Right cardiac atrium (tissue), 5 donors: ENCODE measurements at regions not wholly inside any gene's neighbourhood (a gene's known extent, or its start where the extent isn't known, plus 50 kb on each side); places are given as distances from the start of the nearest gene placed in this dataset.

Source experiments
- ATAC-seq, 2 donors: fragments of 200-7000 bp; cut with Tn5 transposase; one replicate each; pipeline versions ENCODE4 v1.8.0 to v1.9.1; 2020; ENCODE audit warnings: moderate library complexity in 2 of 2, mild to moderate bottlenecking in 1 of 2
- DNase-seq, 3 donors: peaks; one replicate each; pipeline ENCODE4 v3.0.0-alpha.2; 2020
- H3K27ac ChIP-seq: one replicate; pipeline ENCODE4 v1.5.1; 2013; ENCODE audit warnings: mild to moderate bottlenecking, low read length, control low read depth, moderate library complexity
- H3K27me3 ChIP-seq: one replicate; pipeline ENCODE4 v1.6.1; 2013; ENCODE audit not compliant: control insufficient read depth, insufficient read depth
- H3K4me1 ChIP-seq: one replicate; pipeline ENCODE4 v1.6.1; 2013; ENCODE audit warnings: low read length; ENCODE audit not compliant: control insufficient read depth, insufficient read depth
- H3K4me3 ChIP-seq: one replicate; pipeline ENCODE4 v1.5.1; 2013; ENCODE audit warnings: low read length, control low read depth
- H3K9me3 ChIP-seq: one replicate; pipeline ENCODE4 v1.6.1; 2013; ENCODE audit warnings: low read length; ENCODE audit not compliant: control insufficient read depth
- WGBS: extraction: QIAGEN DNeasy Blood & Tissue Kit; methylation state at CpG from one replicate; pipeline ENCODE4 v1.1.7; 2013; 5-methylcytosine and 5-hydroxymethylcytosine counted together
- intact Hi-C, 4 donors: fragments of 100-400 bp; cut with DNase I; formaldehyde crosslinking; loops; one replicate each; pipeline versions ENCODE4 v1.11.0 to v1.14.0; 2022 to 2023
- donor health status: healthy with polysubstance abuse.
- donor health status: DM: no; HTN: yes; CAD: no.
- donor health status: DM: no; HTN: no; CAD: no.
- donor health status: DM: no; HTN: yes; CAD: no; lungs with severe emphysema.
- donor health status: DM: yes; HTN: yes; CAD: no.

- no peak for DNase-seq
- no peaks in the 10 kb centered on the region for H3K4me1 ChIP-seq
- WGBS, result 96% methylated on average over 2 of the region's 2 CpGs
- H3K4me3 ChIP-seq, result no peak overlapping the region
- no peaks in the 10 kb centered on the region for H3K9me3 ChIP-seq
- ATAC-seq, result no peak
- H3K27ac ChIP-seq, result no peak overlapping the region
- intact Hi-C loops, result no loop called here
- no peaks in the 10 kb centered on the region for H3K27me3 ChIP-seq
Measured at GRCh38 chr7:17396692-17397091, 98.2 kb downstream of the AHR start.

GRCh38 chr7:17401791-17402627 is 103.6 kb downstream of the AHR start:
- Histone ChIP-seq H3K4me3 (no peak overlapping the region), H3K4me1 (no peaks in the 10 kb centered on the region), H3K27ac (no peak overlapping the region), H3K27me3 (no peaks in the 10 kb centered on the region), H3K9me3 (no peaks in the 10 kb centered on the region)
- intact Hi-C loops, result no loop called here
- no peak for DNase-seq
- ATAC-seq, result no peak
- WGBS, result 83% methylated on average over 6 of the region's 6 CpGs

- no peaks in the 10 kb centered on the region for H3K27me3 ChIP-seq
- no peaks in the 10 kb centered on the region for H3K9me3 ChIP-seq
- WGBS, result 65% methylated on average over 9 of the region's 9 CpGs
- no peaks in the 10 kb centered on the region for H3K4me1 ChIP-seq
- intact Hi-C loops, result no loop called here
- no peak overlapping the region for H3K4me3 ChIP-seq
- H3K27ac ChIP-seq, result no peak overlapping the region
- peak in 1 of 2 donors; percentile 29 for ATAC-seq
- no peak for DNase-seq
Measured at GRCh38 chr7:17402628-17403278, 104.3 kb downstream of the AHR start.

- Histone ChIP-seq H3K27me3 (no peaks in the 10 kb centered on the region), H3K27ac (no peak overlapping the region), H3K9me3 (no peaks in the 10 kb centered on the region), H3K4me3 (no peak overlapping the region), H3K4me1 (no peaks in the 10 kb centered on the region)
- 71% methylated on average over 3 of the region's 3 CpGs for WGBS
- ATAC-seq, result no peak
- no peak for DNase-seq
- intact Hi-C loops, result no loop called here
Measured at GRCh38 chr7:17404006-17404405, 105.6 kb downstream of the AHR start.

- ATAC-seq, result peak in 1 of 2 donors; percentile 79
- intact Hi-C loops, result no loop called here
- 49% methylated on average over 8 of the region's 8 CpGs for WGBS
- no peak for DNase-seq
- Histone ChIP-seq H3K27me3 (no peaks in the 10 kb centered on the region), H3K4me1 (no peaks in the 10 kb centered on the region), H3K4me3 (no peak overlapping the region), H3K27ac (no peak overlapping the region), H3K9me3 (no peaks in the 10 kb centered on the region)
Measured at GRCh38 chr7:17405786-17406185, 107.3 kb downstream of the AHR start.

- 76% methylated on average over 3 of the region's 3 CpGs for WGBS
- Histone ChIP-seq H3K4me3 (no peak overlapping the region), H3K27me3 (no peaks in the 10 kb centered on the region), H3K4me1 (no peaks in the 10 kb centered on the region), H3K9me3 (no peaks in the 10 kb centered on the region), H3K27ac (no peak overlapping the region)
- intact Hi-C loops, result no loop called here
- no peak for ATAC-seq
- DNase-seq, result no peak
Measured at GRCh38 chr7:17406738-17407137, 108.3 kb downstream of the AHR start.

GRCh38 chr7:17407229-17407628 is 108.8 kb downstream of the AHR start:
- ATAC-seq (no peak), DNase-seq (no peak)
- Histone ChIP-seq H3K9me3 (no peaks in the 10 kb centered on the region), H3K27me3 (no peaks in the 10 kb centered on the region), H3K4me1 (no peaks in the 10 kb centered on the region), H3K4me3 (no peak overlapping the region), H3K27ac (no peak overlapping the region)
- intact Hi-C loops, result no loop called here

- peak; percentile 28 to 51 (median 38) for DNase-seq
- intact Hi-C loops, result no loop called here
Measured at GRCh38 chr7:17408245-17408903, 109.9 kb downstream of the AHR start.

GRCh38 chr7:17408904-17409290 is 110.4 kb downstream of the AHR start:
- Histone ChIP-seq H3K4me1 (no peaks in the 10 kb centered on the region), H3K27me3 (no peaks in the 10 kb centered on the region), H3K4me3 (no peak overlapping the region), H3K27ac (no peak overlapping the region), H3K9me3 (no peaks in the 10 kb centered on the region)
- intact Hi-C loops, result no loop called here
- WGBS, result 85% methylated on average over 4 of the region's 4 CpGs
- DNase-seq (no peak), ATAC-seq (no peak)

More at GRCh38 chr7:17408245-17408903, 109.9 kb downstream of the AHR start:
- Histone ChIP-seq H3K4me1 (no peaks in the 10 kb centered on the region), H3K4me3 (no peak overlapping the region), H3K27me3 (no peaks in the 10 kb centered on the region), H3K9me3 (no peaks in the 10 kb centered on the region), H3K27ac (no peak overlapping the region)
- 73% methylated on average over 5 of the region's 5 CpGs for WGBS
- ATAC-seq, result peak; percentile 77 to 91

- Histone ChIP-seq H3K9me3 (peaks cover 2% of the 10 kb centered on the region), H3K4me1 (no peaks in the 10 kb centered on the region), H3K27me3 (no peaks in the 10 kb centered on the region), H3K4me3 (no peak overlapping the region), H3K27ac (no peak overlapping the region)
- intact Hi-C loops, result no loop called here
- WGBS, result 69% methylated on average over 3 of the region's 3 CpGs
- DNase-seq, result no peak
- ATAC-seq, result no peak
Measured at GRCh38 chr7:17411922-17412321, 113.5 kb downstream of the AHR start.

GRCh38 chr7:17412883-17413282 is 114.4 kb downstream of the AHR start:
- Histone ChIP-seq H3K4me1 (no peaks in the 10 kb centered on the region), H3K27me3 (no peaks in the 10 kb centered on the region), H3K27ac (no peak overlapping the region), H3K9me3 (peaks cover 2% of the 10 kb centered on the region), H3K4me3 (no peak overlapping the region)
- intact Hi-C loops, result no loop called here
- no peak for ATAC-seq
- DNase-seq, result no peak
- WGBS, result 98% methylated on average over 1 of the region's 1 CpG
